Adrenal gland (tissue), 5 donors: ENCODE measurements at regions not wholly inside any gene's neighbourhood (a gene's known extent, or its start where the extent isn't known, plus 50 kb on each side); places are given as distances from the start of the nearest gene placed in this dataset.

Source experiments
- CTCF ChIP-seq, 6 experiments: fragments of 450-650 bp in 4 of 6; fragments of 200-600 bp in 2 of 6; sonication (generic) in 1 of 6; IDR thresholded peaks; 1 replicate in 5 of 6; 2 replicates in 1 of 6; pipeline versions ENCODE4 v1.5.1 to v1.8.0; 2016 to 2021; ENCODE audit warnings: antibody characterized with exemption in 6 of 6, mild to moderate bottlenecking in 2 of 6, moderate library complexity in 1 of 6
- POLR2A ChIP-seq, 2 donors: fragments of 450-650 bp; IDR thresholded peaks; one replicate each; pipeline ENCODE4 v1.6.1; 2017; ENCODE audit warnings: antibody characterized with exemption in 2 of 2, mild to moderate bottlenecking in 2 of 2, moderate library complexity in 1 of 2
- donor health status: DM: no; HTN: no; CAD: no.

- TF ChIP-seq POLR2A (IDR thresholded peaks at IDR 0.05) (no peak), CTCF (IDR thresholded peaks at IDR 0.05) (no peak)
These were observed 156.6 kb upstream of the CTSO start for GRCh38 chr4:156109943-156110900.
